Osteocyte (in vitro differentiated cells): ENCODE measurements at regions not wholly inside any gene's neighbourhood (a gene's known extent, or its start where the extent isn't known, plus 50 kb on each side); places are given as distances from the start of the nearest gene placed in this dataset.

ENCODE experiments used
- DNase-seq: peaks from one replicate; pipeline ENCODE4 v3.0.0; 2021; ENCODE audit warnings: mixed read lengths; ENCODE audit not compliant: unreplicated experiment; ENCODE audit errors: extremely low spot score
- H3K27ac Mint-ChIP-seq: one replicate; pipeline ENCODE4 v1.8.0; 2021; ENCODE audit warnings: mild to moderate bottlenecking, mixed read lengths; ENCODE audit not compliant: unreplicated experiment
- H3K27me3 Mint-ChIP-seq: one replicate; pipeline ENCODE4 v1.8.0; 2021; ENCODE audit warnings: mixed read lengths; ENCODE audit not compliant: unreplicated experiment
- H3K36me3 Mint-ChIP-seq: one replicate; pipeline ENCODE4 v1.8.0; 2021; ENCODE audit warnings: mixed read lengths; ENCODE audit not compliant: unreplicated experiment
- H3K4me1 Mint-ChIP-seq: one replicate; pipeline ENCODE4 v1.8.0; 2021; ENCODE audit warnings: mixed read lengths; ENCODE audit not compliant: unreplicated experiment
- H3K4me3 Mint-ChIP-seq: one replicate; pipeline ENCODE4 v1.8.0; 2021; ENCODE audit warnings: mild to moderate bottlenecking, moderate library complexity, mixed read lengths; ENCODE audit not compliant: unreplicated experiment
- H3K9me3 Mint-ChIP-seq: one replicate; pipeline ENCODE4 v1.8.0; 2021; ENCODE audit warnings: mixed read lengths; ENCODE audit not compliant: unreplicated experiment
- CTCF ChIP-seq: fragments of 200-600 bp; sonication (generic); IDR thresholded peaks from 2 replicates; pipeline ENCODE4 v1.5.0; 2021; ENCODE audit warnings: antibody characterized with exemption, mild to moderate bottlenecking, moderate library complexity

DNA sequence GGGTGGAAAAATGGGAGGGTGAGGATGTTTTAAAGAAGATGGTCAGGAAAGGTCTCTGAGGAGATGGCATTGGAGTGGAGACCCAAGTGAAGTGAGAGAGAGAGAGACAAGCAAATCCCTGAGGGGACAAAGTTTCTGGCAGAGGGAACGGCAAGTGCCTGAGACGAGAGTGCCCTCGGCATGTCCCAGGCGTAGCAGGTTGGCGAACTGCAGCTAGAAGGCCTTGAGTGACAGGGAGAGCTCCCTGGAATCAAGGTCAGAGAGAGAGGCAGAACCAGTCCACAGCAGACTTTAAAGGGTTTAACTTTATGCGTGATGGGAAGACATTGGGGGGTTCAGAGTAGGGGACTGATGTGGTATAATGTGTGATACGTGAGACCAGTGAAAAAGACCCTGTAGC lies 150.2 kb upstream of the HAND2 start:
- no peaks in the 10 kb centered on the region for H3K9me3 Mint-ChIP-seq
- H3K4me1 Mint-ChIP-seq: no peaks in the 10 kb centered on the region
- no peaks in the 10 kb centered on the region for H3K36me3 Mint-ChIP-seq
- no peak overlapping the region for H3K27ac Mint-ChIP-seq
- no peak for DNase-seq
- no peak overlapping the region for H3K4me3 Mint-ChIP-seq
- no peak for TF ChIP-seq CTCF
- H3K27me3 Mint-ChIP-seq: peaks cover 6% of the 10 kb centered on the region

- Mint-ChIP-seq H3K4me1 (no peaks in the 10 kb centered on the region), H3K36me3 (no peaks in the 10 kb centered on the region), H3K4me3 (no peak overlapping the region), H3K9me3 (no peaks in the 10 kb centered on the region), H3K27me3 (no peaks in the 10 kb centered on the region), H3K27ac (no peak overlapping the region)
- TF ChIP-seq CTCF: no peak
- no peak for DNase-seq
Measured at GRCh38 chr4:173675446-173675845, 145.4 kb upstream of the HAND2 start.

GRCh38 chr4:173669460-173670179 lies 139.6 kb upstream of the HAND2 start:
- H3K36me3 Mint-ChIP-seq: no peaks in the 10 kb centered on the region
- H3K27me3 Mint-ChIP-seq: peaks cover 4% of the 10 kb centered on the region
- H3K4me3 Mint-ChIP-seq: no peak overlapping the region
- H3K27ac Mint-ChIP-seq: no peak overlapping the region
- no peaks in the 10 kb centered on the region for H3K4me1 Mint-ChIP-seq
- TF ChIP-seq CTCF: no peak
- H3K9me3 Mint-ChIP-seq: no peaks in the 10 kb centered on the region
- no peak for DNase-seq

- no peak for TF ChIP-seq CTCF
- Mint-ChIP-seq H3K4me3 (no peak overlapping the region), H3K9me3 (peaks cover 3% of the 10 kb centered on the region), H3K27ac (no peak overlapping the region), H3K27me3 (no peaks in the 10 kb centered on the region), H3K36me3 (no peaks in the 10 kb centered on the region), H3K4me1 (no peaks in the 10 kb centered on the region)
- DNase-seq: no peak
Measured at GRCh38 chr4:173661001-173661400, 131.0 kb upstream of the HAND2 start.

GRCh38 chr4:173656898-173657297 lies 126.9 kb upstream of the HAND2 start:
- Mint-ChIP-seq H3K4me3 (no peak overlapping the region), H3K4me1 (no peaks in the 10 kb centered on the region), H3K27me3 (no peaks in the 10 kb centered on the region), H3K27ac (no peak overlapping the region), H3K9me3 (peaks cover 6% of the 10 kb centered on the region), H3K36me3 (no peaks in the 10 kb centered on the region)
- DNase-seq: no peak
- TF ChIP-seq CTCF: no peak
